ENCODE measurements at regions not wholly inside any gene's neighbourhood (a gene's known extent, or its start where the extent isn't known, plus 50 kb on each side); places are given as distances from the start of the nearest gene placed in this dataset.

DNA sequence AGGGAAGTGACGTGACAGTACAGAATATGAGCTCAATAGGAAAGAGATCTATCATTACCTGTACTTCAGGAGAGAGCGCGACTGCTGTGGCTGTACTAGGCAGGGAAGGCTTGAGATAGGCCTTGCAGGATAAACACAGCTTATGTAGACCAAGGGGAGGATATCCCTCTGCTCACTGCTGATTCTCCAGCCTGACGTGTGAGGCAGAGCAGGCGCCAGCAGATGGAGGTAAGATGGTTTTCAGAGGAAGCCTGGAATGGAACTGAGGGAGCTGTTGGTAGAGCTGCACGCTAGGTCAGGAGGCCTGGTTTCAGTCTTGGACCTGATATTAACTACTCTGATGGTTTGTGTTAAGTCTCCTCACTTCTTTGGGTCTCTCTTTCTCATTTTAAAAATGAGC lies 291.4 kb downstream of the YTHDC2 start:
- DNase-seq = no peak

GRCh38 chr5:113806250-113806649 lies 292.8 kb downstream of the YTHDC2 start:
- DNase-seq = no peak

- no peak for DNase-seq
Measured at GRCh38 chr5:113806904-113807303, 293.4 kb downstream of the YTHDC2 start.

DNA sequence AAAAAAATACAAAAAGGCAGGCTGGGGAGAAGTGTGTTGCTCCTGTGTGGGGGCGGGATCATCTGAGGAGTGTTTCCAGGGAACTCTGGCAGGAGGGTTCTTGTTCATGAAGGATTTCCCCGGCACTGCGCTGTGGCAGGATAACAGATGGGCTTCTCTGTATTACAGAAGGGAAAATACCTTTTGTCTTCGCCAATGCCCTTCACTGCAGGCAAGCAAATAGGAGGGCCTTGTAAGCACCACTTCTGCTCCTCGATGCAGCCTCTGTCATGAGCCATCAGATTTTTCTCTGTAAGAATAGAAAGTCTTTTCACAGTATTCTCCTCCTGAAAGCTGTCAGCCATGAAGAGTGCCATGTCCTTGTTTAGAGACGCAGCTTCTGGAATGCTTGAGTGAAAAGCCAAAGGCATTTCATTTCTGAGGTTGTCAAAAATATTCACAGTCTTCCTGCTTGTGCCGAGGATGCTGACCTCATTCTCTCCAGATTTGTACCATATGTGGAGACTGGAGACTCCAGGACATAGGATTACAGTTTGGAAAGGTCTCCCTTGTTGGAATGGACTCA lies 294.0 kb downstream of the YTHDC2 start:
- no peak for DNase-seq

DNA sequence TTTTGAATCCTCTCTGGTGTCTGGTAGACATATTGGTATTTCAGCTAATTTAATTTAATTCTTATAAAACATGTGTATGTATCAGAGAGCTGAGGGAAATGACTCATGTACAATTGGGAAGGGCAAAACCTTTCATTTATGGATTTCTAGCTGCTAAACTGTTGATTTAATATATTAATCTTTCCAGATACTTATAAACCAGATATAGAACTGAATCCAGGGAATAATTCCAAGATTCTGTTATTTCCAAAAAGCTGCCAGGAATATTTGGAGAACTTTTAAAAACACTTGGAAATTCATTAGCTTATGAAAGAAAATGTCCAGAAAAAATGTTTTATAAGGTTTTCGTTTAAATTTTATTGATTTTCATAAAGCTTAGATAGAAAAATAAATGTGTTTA lies 295.5 kb downstream of the YTHDC2 start:
- no peak for DNase-seq

- no peak for DNase-seq
Measured at GRCh38 chr5:113809626-113810025, 296.1 kb downstream of the YTHDC2 start.

DNA sequence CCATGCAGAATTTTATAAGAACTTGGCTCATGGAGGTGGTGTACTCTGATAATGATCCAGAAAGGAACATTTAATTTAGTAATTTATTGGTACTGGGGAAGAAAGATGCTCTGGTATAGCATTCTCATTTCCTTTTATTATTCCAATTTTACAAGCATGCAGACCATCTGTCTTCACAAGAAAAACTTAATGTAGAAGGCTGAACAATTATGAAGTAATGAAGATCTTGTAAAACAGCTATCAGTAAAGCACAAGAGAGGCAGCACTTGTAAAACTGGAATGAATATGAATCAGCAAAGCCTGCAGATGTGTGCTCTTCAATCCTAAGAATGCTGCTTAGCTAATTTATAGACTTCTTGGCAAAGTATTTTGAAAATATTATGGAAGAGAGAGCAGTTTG lies 300.0 kb downstream of the YTHDC2 start:
- DNase-seq = no peak

DNA sequence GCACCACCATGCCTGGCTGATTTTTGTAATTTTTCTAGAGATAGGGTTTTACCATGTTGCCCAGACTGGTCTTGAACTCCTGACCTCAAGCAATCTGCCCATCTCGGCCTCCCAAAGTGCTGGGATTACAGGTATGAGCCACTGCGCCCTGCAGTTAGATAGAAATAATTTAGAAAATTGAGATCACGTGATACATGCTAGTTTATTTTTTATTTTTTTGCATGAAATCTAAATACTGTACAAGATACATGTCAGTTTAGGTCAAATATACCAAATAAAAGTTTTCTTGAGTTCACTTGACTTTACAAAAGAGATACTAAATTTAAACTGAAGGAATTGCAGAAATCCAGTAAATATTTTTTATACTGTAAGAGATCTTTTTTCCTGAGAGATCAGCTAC lies 304.2 kb downstream of the YTHDC2 start:
- DNase-seq = no peak

DNA sequence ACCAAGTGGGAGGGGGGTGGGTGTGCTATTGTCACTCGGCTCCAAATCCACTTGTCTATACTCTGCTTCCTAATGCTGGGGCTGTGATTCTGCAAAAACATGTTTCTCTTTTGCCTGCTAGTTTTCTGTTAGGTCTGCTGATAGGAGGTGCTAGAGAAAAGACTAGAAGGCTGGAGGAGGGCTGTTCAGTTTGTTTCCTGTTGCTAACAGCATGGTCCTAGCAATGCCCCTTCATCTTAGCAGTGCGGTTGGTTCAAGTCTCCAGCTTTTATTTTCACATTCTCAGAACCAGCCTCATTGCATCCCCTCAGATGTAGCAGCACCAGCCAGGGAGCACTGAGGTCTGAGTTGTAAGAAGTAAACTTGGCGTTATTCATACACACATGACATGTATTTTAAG lies 310.2 kb downstream of the YTHDC2 start:
- DNase-seq = no peak

- no peak for DNase-seq
Measured at GRCh38 chr5:113824307-113824706, 310.8 kb downstream of the YTHDC2 start.

DNA sequence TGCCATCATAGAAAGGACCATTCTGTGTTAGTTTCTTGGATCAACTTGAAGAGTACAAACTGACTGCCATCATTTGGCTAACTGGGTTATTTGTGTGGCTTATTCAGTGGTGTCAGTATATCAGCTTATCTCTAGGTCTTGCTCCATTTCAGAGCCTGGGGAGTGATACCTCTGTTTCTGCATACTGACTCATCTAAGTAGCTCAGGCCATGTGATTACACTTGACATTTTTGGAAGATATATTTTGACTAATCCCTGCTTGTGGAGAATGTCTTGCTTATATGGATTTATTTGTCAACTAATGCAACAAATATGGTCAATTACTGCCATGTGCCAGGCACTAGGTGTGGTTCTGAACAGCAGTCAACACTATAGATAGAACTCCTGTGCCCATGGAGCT lies 311.7 kb downstream of the YTHDC2 start:
- no peak for DNase-seq

GRCh38 chr5:113846941-113847340 lies 333.4 kb downstream of the YTHDC2 start:
- no peak for DNase-seq

DNA sequence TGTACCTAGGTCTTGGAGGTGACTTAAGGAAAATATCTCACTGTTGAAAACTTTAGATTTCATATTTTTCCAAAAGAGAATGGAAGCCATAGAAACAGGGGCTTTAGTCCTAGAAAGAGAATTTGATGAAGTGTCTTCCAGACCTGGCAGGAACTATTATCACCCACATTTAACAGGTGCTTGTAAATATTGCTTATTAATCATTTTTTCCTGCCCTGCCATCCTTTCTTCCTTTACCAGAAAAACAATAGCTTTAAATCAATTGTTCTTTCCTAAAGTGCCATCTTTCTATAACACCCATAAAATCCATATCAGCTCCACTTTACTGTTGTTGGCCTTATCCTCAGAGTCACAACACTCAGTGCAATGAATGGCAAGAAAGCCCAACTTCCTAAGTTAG lies 350.9 kb downstream of the YTHDC2 start:
- no peak for DNase-seq

DNA sequence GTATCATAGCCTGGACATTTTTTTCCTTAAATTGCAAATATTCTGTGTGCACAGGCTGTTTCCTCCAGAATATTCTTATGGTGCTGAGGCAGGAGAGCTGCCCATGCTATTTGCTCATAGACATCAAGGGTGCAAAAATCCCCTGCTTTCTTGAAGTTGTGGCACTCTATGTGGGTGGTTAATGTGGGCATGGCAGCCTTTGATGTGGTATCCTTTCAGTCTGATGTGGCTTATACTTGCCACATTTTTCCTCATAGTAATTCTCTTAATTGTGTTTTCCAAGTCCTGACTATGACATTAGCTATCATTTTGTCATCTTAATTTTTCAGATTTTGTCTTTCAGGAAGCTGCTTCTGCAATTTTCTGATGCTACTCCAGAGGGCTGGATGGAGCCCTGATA lies 353.3 kb downstream of the YTHDC2 start:
- no peak for DNase-seq

- DNase-seq = no peak
Measured at GRCh38 chr5:113869611-113870010, 356.1 kb downstream of the YTHDC2 start.

- DNase-seq = no peak
Measured at GRCh38 chr5:113871972-113872371, 358.5 kb downstream of the YTHDC2 start.

DNA sequence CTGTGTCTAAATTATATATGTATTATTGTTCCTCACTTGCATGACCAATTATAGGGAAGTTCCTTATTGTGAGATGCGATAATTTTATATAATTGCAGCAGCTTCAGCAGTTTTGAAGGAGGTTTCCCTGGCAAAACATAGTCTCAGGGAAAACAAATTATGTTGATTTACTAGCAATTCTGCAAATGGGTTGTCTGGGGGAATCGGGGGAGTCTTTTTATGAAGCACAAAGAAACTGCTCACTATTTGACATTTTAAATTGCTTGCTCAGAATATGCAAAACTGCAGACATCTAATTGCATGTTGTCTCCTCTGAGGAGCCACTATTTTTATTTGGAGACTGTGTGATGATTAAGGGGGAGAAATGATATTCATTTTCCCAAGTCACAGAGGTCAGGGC lies 361.6 kb downstream of the YTHDC2 start:
- DNase-seq = no peak

- DNase-seq = no peak
Measured at GRCh38 chr5:113891491-113891890, 378.0 kb downstream of the YTHDC2 start.

DNA sequence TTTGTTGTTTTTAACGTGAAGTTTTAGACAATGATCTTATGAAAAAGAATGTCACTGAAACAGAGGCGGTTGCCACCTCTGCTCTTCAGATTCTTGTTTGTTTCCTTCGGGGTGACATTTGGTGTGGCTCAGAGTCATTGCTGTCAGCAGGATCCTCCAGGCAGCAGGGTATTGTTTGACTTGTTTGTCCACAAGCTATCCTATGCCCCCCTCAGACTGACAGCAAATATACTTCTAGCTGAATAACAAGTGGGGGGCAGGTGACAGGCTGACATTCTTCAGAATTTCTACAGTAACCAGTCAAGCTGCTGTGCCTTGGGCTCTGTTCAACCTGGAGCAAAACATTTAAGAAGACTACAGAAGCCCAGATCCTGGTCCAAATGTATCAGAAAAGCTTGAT lies 383.3 kb downstream of the YTHDC2 start:
- DNase-seq = no peak

DNA sequence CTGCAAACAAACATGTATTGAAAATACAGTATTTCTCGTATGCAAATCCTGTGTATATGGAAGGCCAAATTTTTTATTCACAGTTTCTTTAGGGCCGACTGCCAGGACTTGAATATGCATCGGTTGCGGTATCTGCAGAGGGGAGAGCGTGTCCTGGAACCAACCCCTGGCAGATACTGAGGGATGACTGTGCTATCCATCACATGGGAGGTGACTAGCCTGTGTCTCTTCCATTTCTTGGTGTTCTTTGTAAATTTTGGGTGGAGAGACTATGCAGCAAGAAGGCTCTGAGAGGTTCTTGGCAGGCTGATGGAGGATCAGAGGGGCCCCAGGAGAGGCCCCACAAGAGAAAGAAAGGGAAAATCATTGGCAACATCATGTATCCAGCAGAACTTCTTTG lies 384.3 kb downstream of the YTHDC2 start:
- no peak for DNase-seq

DNA sequence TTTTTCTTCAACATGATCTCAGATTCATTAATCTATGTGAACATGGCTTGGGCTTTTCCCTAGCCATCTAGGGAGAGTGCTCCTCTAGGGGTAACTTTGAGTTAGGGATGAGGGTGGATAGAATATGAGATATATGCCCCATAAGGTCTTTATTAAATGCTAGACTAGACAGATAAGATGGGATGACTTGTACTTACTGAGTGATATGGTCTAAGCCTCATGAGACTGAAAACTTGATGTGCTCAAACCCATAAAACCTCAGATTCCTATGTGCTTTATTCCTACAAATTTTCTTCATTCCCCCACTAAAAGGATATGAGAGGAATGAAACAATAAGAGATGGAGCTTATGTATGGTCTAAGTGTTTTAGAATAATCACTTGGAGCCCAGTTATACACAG lies 386.6 kb downstream of the YTHDC2 start:
- no peak for DNase-seq

- no peak for DNase-seq
Measured at GRCh38 chr5:113900816-113901215, 387.3 kb downstream of the YTHDC2 start.

GRCh38 chr5:113901718-113902117 lies 388.2 kb downstream of the YTHDC2 start:
- no peak for DNase-seq

- no peak for DNase-seq
Measured at GRCh38 chr5:113902917-113903660, 389.6 kb downstream of the YTHDC2 start.

DNA sequence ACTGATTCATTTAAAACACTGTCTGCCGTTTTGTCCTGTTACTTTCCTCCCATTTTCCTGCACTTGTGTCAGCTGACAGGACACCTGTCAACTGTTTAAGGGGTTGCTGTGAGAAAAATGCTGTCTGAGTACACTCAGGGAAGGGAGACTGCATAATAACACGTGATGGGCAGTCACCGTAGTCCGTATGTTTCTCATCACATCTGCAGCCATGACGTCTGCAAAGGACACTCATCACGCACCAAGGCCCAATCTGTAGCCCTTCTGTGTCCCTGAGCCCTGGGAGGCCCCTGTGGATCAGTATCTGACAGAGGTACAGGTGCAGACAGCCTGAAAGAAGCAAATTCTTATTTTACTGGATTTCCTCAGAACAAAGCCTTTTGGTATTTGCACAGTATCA lies 396.3 kb downstream of the YTHDC2 start:
- no peak for DNase-seq

Data from AML-193 (cell line).